Body of pancreas (tissue), 4 donors: ENCODE measurements at regions not wholly inside any gene's neighbourhood (a gene's known extent, or its start where the extent isn't known, plus 50 kb on each side); places are given as distances from the start of the nearest gene placed in this dataset.
"Not testable (repeated sequence)": the region's sequence is repeated elsewhere in the genome, so short reads cannot be mapped to it uniquely, and the experiment has no call there.

Source experiments
- CTCF ChIP-seq, 7 experiments: fragments of 450-650 bp in 4 of 7; fragments of 200-600 bp in 3 of 7; sonication (generic) in 3 of 7; IDR thresholded peaks; one replicate each; pipeline ENCODE4 v1.5.1; 2016 to 2019; ENCODE audit warnings: antibody characterized with exemption in 7 of 7
- POLR2A ChIP-seq, 3 donors: fragments of 450-650 bp; IDR thresholded peaks; one replicate each; pipeline ENCODE4 v1.6.1; 2016; ENCODE audit warnings: antibody characterized with exemption in 3 of 3, mild to moderate bottlenecking in 2 of 3

- not testable (repeated sequence) for TF ChIP-seq POLR2A, CTCF (IDR thresholded peaks at IDR 0.05)
Measured at GRCh38 chr17:62275290-62275689, 105.1 kb upstream of the EFCAB3 start.
